Hepatocyte (in vitro differentiated cells): ENCODE measurements at regions not wholly inside any gene's neighbourhood (a gene's known extent, or its start where the extent isn't known, plus 50 kb on each side); places are given as distances from the start of the nearest gene placed in this dataset.

Experiments used
- DNase-seq: peaks from one replicate; pipeline ENCODE4 v3.0.0-alpha.2; 2016; ENCODE audit warnings: low spot score
- H2AFZ ChIP-seq: fragments of 200-600 bp; sonication (generic); 2 replicates; pipeline ENCODE4 v1.6.0; 2016; ENCODE audit warnings: antibody characterized with exemption, mild to moderate bottlenecking
- H3K27ac ChIP-seq: fragments of 200-600 bp; sonication (generic); 2 replicates; pipeline ENCODE4 v1.5.1; 2016; ENCODE audit warnings: mild to moderate bottlenecking
- H3K27me3 ChIP-seq: fragments of 200-600 bp; sonication (generic); 2 replicates; pipeline ENCODE4 v1.6.1; 2016
- H3K36me3 ChIP-seq: fragments of 200-600 bp; sonication (generic); replicated peaks from 2 replicates; pipeline ENCODE4 v1.5.1; 2016; ENCODE audit warnings: low read depth; ENCODE audit not compliant: insufficient read depth
- H3K4me1 ChIP-seq: fragments of 200-600 bp; sonication (generic); 2 replicates; pipeline ENCODE4 v1.5.1; 2016; ENCODE audit warnings: mild to moderate bottlenecking, moderate library complexity; ENCODE audit not compliant: insufficient read depth
- H3K4me2 ChIP-seq: fragments of 200-600 bp; sonication (generic); 2 replicates; pipeline ENCODE4 v1.6.0; 2016
- H3K4me3 ChIP-seq: fragments of 200-600 bp; sonication (generic); 2 replicates; pipeline ENCODE4 v1.5.1; 2016; ENCODE audit warnings: mild to moderate bottlenecking
- H3K79me2 ChIP-seq: fragments of 200-600 bp; sonication (generic); 2 replicates; pipeline ENCODE4 v1.6.0; 2017; ENCODE audit warnings: mild to moderate bottlenecking
- H3K9me2 ChIP-seq: fragments of 200-600 bp; sonication (generic); replicated peaks from 2 replicates; pipeline ENCODE4 v1.6.0; 2017; ENCODE audit warnings: mild to moderate bottlenecking; ENCODE audit not compliant: insufficient read depth
- H3K9me3 ChIP-seq: fragments of 200-600 bp; sonication (generic); 2 replicates; pipeline ENCODE4 v1.5.1; 2016; ENCODE audit warnings: low read depth, mild to moderate bottlenecking
- H4K20me1 ChIP-seq: fragments of 200-600 bp; sonication (generic); 2 replicates; pipeline ENCODE4 v1.6.0; 2016; ENCODE audit warnings: mild to moderate bottlenecking; ENCODE audit not compliant: insufficient read depth, poor library complexity, severe bottlenecking
- EZH2 ChIP-seq: fragments of 200-600 bp; sonication (generic); IDR thresholded peaks from 2 replicates; pipeline ENCODE4 v1.6.1; 2016; ENCODE audit warnings: antibody characterized with exemption, mild to moderate bottlenecking, borderline replicate concordance
- EZH2phosphoT487 ChIP-seq: fragments of 200-600 bp; sonication (generic); IDR thresholded peaks from one replicate; pipeline ENCODE4 v1.6.1; 2018; ENCODE audit warnings: antibody characterized with exemption, mild to moderate bottlenecking, low read depth, moderate library complexity; ENCODE audit not compliant: unreplicated experiment, severe bottlenecking
- WGBS: methylation state at CpG from one replicate; pipeline ENCODE4 v1.1.6; 2016; ENCODE audit warnings: low lambda C conversion rate; ENCODE audit errors: missing lambda C conversion rate; 5-methylcytosine and 5-hydroxymethylcytosine counted together
- TF ChIP-seq, protein P1 (sequence below): fragments of 200-600 bp; sonication (generic); IDR thresholded peaks from 2 replicates; pipeline ENCODE4 v1.5.1; 2016; ENCODE audit warnings: antibody characterized with exemption, mild to moderate bottlenecking; ENCODE audit not compliant: poor library complexity

DNA sequence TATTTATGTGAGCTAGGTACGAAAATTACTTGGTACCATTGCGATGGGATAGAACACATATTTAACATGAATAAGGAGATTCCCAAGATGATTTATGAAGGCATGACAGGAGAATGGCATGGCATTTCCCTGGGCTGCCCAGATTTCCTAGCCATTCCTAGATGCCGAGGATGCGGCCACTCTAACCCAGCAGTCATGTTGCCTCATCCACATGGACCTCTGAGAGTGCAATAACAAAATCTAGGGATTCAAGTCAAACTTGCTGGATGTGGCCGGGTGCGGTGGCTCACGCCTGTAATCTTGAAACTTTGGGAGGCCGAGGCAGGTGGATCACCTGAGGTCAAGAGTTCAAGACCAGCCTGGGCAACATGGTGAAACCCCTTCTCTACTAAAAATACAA lies 110.8 kb upstream of the ARL4C start:
- TF ChIP-seq EZH2phosphoT487 (no peak), EZH2 (no peak)
- TF ChIP-seq, protein P1, sequence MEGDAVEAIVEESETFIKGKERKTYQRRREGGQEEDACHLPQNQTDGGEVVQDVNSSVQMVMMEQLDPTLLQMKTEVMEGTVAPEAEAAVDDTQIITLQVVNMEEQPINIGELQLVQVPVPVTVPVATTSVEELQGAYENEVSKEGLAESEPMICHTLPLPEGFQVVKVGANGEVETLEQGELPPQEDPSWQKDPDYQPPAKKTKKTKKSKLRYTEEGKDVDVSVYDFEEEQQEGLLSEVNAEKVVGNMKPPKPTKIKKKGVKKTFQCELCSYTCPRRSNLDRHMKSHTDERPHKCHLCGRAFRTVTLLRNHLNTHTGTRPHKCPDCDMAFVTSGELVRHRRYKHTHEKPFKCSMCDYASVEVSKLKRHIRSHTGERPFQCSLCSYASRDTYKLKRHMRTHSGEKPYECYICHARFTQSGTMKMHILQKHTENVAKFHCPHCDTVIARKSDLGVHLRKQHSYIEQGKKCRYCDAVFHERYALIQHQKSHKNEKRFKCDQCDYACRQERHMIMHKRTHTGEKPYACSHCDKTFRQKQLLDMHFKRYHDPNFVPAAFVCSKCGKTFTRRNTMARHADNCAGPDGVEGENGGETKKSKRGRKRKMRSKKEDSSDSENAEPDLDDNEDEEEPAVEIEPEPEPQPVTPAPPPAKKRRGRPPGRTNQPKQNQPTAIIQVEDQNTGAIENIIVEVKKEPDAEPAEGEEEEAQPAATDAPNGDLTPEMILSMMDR, result no peak
- Histone ChIP-seq H3K27me3 (no peaks in the 10 kb centered on the region), H3K4me3 (no peak overlapping the region), H3K9me2 (no peaks in the 10 kb centered on the region), H3K4me2 (no peak overlapping the region), H3K4me1 (no peaks in the 10 kb centered on the region), H2AFZ (no peak overlapping the region), H3K27ac (no peak overlapping the region), H3K9me3 (peaks cover 3% of the 10 kb centered on the region), H3K36me3 (no peaks in the 10 kb centered on the region), H4K20me1 (no peaks in the 10 kb centered on the region), H3K79me2 (no peaks in the 10 kb centered on the region)
- no peak for DNase-seq
- WGBS, result 98% methylated on average over 8 of the region's 8 CpGs

- WGBS, result 77% methylated on average over 7 of the region's 7 CpGs
- Histone ChIP-seq H3K9me2 (no peaks in the 10 kb centered on the region), H3K4me1 (no peaks in the 10 kb centered on the region), H3K79me2 (no peaks in the 10 kb centered on the region), H3K4me2 (no peak overlapping the region), H4K20me1 (no peaks in the 10 kb centered on the region), H3K4me3 (no peak overlapping the region), H3K27ac (no peak overlapping the region), H3K9me3 (no peaks in the 10 kb centered on the region), H2AFZ (no peak overlapping the region), H3K27me3 (no peaks in the 10 kb centered on the region), H3K36me3 (no peaks in the 10 kb centered on the region)
- TF ChIP-seq EZH2 (no peak), EZH2phosphoT487 (no peak)
- TF ChIP-seq, protein P1, result no peak
- no peak for DNase-seq
These were observed 110.0 kb upstream of the ARL4C start for GRCh38 chr2:234606896-234607295.

- 97% methylated on average over 4 of the region's 4 CpGs for WGBS
- DNase-seq, result no peak
- Histone ChIP-seq H3K27me3 (no peaks in the 10 kb centered on the region), H3K9me3 (no peaks in the 10 kb centered on the region), H4K20me1 (no peaks in the 10 kb centered on the region), H2AFZ (no peak overlapping the region), H3K36me3 (no peaks in the 10 kb centered on the region), H3K4me2 (no peak overlapping the region), H3K4me3 (no peak overlapping the region), H3K79me2 (no peaks in the 10 kb centered on the region), H3K9me2 (no peaks in the 10 kb centered on the region), H3K4me1 (no peaks in the 10 kb centered on the region), H3K27ac (no peak overlapping the region)
- TF ChIP-seq EZH2phosphoT487 (no peak), EZH2 (no peak)
- TF ChIP-seq, protein P1, result no peak
These were observed 106.7 kb upstream of the ARL4C start for GRCh38 chr2:234603619-234604018.

DNA sequence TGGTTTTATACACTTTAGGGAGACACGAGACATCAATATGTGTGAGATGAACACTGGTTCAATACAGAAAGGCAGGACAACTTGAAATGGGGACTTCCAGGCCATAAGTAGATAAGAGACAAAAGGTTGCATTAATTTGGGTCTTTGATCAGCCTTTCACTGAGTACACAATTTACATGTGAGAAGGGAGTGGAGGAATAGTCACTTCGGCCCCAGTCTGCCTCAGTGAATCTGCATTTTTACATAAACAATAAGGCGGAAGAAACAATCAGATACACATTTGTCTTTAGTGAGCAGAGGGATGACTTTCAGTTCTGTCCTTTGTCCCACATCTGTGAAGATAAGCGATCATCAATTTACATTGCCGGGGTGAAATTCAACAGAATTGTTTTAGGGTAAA lies 104.3 kb upstream of the ARL4C start:
- Histone ChIP-seq H4K20me1 (no peaks in the 10 kb centered on the region), H3K4me2 (no peak overlapping the region), H3K36me3 (no peaks in the 10 kb centered on the region), H3K27me3 (no peaks in the 10 kb centered on the region), H3K79me2 (no peaks in the 10 kb centered on the region), H3K4me3 (no peak overlapping the region), H3K27ac (no peak overlapping the region), H3K9me3 (no peaks in the 10 kb centered on the region), H2AFZ (no peak overlapping the region), H3K4me1 (no peaks in the 10 kb centered on the region), H3K9me2 (no peaks in the 10 kb centered on the region)
- 66% methylated on average over 5 of the region's 5 CpGs for WGBS
- DNase-seq, result no peak
- TF ChIP-seq EZH2 (no peak), EZH2phosphoT487 (no peak)
- TF ChIP-seq, protein P1, result no peak
